NCI-H2171 (cell line): ENCODE measurements at regions not wholly inside any gene's neighbourhood (a gene's known extent, or its start where the extent isn't known, plus 50 kb on each side); places are given as distances from the start of the nearest gene placed in this dataset.

Experiments used
- DNase-seq: peaks from one replicate; lab custom pipeline; 2025; lab: John Stamatoyannopoulos, UW

GRCh38 chr21:35426469-35426868, 377.4 kb upstream of the RUNX1 start:
- DNase-seq: no peak

DNA sequence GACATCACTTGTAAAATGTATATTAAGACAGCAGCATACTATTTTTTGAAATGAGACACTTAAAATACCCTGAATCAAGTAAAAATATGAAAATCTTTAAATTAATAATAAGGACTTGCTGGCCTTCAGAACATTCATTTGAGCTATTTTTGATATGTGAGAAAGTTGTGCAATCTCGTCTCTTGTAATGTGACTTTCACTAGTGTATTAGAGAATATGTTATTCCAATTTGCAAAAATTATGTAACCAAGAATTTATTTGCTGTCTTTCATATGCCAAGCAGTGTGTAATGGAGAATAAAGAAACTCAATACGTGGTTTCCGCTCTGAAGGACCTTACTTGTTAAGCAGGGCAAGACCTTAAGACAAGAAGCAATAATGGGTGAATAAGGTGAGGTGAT, 375.0 kb upstream of the RUNX1 start:
- DNase-seq: no peak

- no peak for DNase-seq
These were observed 374.6 kb upstream of the RUNX1 start for GRCh38 chr21:35423709-35424108.

- DNase-seq: no peak
These were observed 372.9 kb upstream of the RUNX1 start for GRCh38 chr21:35422011-35422410.

DNA sequence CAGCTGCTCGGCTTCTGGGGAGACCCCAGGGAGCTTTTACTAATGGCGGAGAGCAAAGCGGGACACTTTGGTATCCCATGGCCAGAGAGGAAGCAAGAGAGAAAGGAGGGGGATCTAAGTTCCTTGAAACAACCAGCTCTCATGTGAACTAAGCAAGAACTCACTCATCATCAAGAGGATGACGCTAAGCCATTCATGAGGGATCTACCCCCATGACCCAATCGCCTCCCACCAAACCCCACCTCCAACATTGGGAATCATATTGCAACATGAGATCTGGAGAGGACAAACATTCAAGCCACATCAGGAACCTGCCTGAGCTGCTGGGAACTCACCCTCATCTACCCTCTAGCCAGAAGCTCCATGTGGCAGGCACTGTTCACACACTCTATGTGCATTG, 372.1 kb upstream of the RUNX1 start:
- DNase-seq: no peak

DNA sequence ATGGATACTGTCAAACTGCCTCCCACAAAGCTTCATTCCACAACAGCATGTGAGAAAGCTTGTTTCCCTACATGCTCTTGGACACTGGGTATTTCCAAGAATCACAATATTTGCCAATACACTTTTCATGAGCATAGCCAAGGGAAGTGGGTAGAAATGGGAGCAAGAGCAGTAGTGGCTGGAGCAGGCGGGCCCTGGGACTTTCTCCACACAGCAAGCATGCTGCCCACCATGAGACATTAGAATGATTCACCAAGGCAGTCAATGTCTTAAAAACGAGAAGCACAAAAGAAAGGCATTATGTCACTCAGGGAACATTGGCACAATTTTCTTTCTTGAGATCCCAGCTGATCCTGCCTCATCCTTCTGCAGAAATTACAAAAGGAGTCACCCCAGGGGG, 371.6 kb upstream of the RUNX1 start:
- no peak for DNase-seq

- no peak for DNase-seq
These were observed 368.7 kb upstream of the RUNX1 start for GRCh38 chr21:35417762-35418161.

GRCh38 chr21:35416866-35417489, 367.9 kb upstream of the RUNX1 start:
- no peak for DNase-seq

- no peak for DNase-seq
These were observed 365.5 kb upstream of the RUNX1 start for GRCh38 chr21:35414507-35415139.

GRCh38 chr21:35414056-35414455, 365.0 kb upstream of the RUNX1 start:
- DNase-seq: no peak

GRCh38 chr21:35412231-35412630, 363.1 kb upstream of the RUNX1 start:
- DNase-seq: no peak

DNA sequence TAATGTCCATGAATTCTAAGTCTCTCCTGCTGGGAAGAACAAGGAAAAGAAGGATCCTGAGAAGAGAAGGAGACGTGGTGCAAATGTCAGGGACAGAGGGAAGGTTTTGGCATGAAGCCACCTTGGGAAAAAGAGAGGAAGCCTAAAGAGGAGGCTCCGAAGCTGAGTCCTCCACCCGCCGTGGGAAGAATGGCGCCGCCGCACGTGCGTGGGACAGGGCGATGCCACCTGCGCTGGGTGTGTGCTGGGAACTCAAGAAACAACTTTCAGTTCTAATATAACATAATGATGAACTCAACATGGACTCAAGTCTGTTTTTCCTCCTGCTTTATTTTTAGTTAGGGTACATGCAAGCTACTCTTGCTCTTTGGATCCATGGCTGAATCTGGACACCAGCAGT, 362.3 kb upstream of the RUNX1 start:
- no peak for DNase-seq

GRCh38 chr21:35410656-35411055, 361.6 kb upstream of the RUNX1 start:
- DNase-seq: no peak

GRCh38 chr21:35410123-35410522, 361.0 kb upstream of the RUNX1 start:
- no peak for DNase-seq

DNA sequence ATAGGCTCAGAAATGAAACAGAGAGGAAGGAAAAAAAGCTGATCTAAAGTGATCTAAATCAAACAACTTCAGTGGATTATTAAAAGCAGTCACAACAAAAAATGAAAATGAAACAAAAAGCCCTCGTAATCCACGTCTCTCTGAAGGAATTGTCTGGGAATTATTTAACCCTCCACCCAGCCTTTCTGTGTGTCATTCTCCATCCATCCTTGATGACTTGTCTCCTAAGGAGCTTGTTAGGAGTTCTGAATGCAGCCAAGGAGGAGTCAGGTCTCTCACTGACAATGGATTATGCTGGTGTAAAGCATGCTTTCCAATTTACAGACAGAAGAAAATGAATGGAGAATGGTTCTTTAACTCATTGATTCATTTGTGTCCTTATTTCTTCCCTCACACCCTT, 359.3 kb upstream of the RUNX1 start:
- DNase-seq: no peak

GRCh38 chr21:35406635-35407034, 357.5 kb upstream of the RUNX1 start:
- no peak for DNase-seq

- no peak for DNase-seq
These were observed 356.9 kb upstream of the RUNX1 start for GRCh38 chr21:35405981-35406380.

GRCh38 chr21:35404247-35404646, 355.1 kb upstream of the RUNX1 start:
- no peak for DNase-seq

- DNase-seq: no peak
These were observed 353.0 kb upstream of the RUNX1 start for GRCh38 chr21:35402061-35402460.

DNA sequence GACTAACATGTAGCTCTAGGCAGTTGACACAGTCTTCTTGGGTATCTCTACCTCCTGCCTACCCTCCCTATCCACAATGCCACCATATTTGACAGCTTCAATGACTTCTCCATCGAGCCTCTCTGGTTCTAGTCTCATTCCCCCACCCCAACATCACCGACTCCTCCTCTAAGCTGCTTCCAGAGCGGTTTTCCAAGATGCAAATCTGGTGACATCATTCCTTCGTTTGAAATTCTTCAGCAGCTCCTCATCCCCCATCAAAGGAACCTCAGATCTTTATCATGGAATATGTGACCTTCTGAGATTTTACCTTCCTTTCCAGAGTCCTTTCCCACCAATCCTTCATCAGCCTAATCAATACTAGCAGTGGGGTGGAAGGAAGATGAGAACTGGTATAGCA, 352.4 kb upstream of the RUNX1 start:
- no peak for DNase-seq

GRCh38 chr21:35400233-35400939, 351.3 kb upstream of the RUNX1 start:
- peak; percentile 32 for DNase-seq

DNA sequence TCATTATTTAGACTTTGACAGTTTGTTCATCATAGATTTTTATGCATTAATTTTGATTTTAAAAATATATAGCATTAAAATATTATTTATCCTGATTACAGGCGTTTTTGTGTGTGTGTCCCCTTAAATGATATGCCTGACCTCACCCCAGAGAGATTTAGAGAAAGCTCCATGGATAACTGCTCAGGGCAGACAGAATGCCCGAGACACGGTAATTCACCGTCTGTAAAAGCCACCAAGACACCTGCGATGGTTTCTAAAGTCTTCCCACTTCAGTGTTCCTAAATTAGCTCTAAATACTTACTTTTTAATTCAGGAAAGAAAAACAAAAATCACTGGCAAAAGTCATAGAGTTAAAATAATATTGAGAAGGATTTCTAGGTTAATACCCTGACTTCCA, 350.6 kb upstream of the RUNX1 start:
- DNase-seq: no peak

- no peak for DNase-seq
These were observed 350.0 kb upstream of the RUNX1 start for GRCh38 chr21:35399002-35399530.
